ENCODE measurements at regions not wholly inside any gene's neighbourhood (a gene's known extent, or its start where the extent isn't known, plus 50 kb on each side); places are given as distances from the start of the nearest gene placed in this dataset.

DNA sequence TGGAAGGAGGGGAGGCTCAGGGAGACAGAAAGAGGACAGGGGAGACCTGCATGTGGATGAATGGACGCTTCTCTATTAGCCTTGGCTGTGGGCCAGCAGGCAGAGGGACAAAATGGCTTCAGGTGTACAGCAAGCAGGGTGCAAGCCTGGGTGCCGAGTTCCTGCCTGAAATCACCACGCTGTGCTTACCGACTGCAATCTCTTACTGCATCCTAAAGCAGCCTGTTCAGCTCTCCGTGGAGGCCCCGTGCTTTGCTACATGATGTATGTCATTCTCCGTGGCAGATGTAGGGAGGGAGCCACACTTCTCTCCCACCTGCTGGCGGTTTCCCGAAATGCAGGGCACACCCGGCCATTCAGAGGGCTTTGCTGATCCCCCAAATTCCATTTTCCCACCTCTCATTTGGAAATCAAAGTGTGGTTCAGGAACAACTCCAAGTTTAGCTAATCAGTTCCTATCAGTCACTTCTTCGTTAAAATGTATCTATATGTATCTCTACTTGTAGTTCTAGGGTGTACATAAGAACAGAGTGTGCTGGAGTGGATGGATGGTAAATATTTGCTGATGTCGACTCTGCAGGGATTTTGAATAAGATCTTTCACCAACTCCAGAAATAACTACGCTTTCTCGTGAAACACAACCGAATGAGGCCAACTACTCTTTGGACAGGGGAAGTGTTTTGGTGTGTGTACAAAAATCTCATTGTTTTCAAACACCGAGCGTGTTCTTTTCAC lies 122.3 kb upstream of the BACE2 start:
- DNase-seq (ENCODE audit: low spot score): peak; percentile 23

DNA sequence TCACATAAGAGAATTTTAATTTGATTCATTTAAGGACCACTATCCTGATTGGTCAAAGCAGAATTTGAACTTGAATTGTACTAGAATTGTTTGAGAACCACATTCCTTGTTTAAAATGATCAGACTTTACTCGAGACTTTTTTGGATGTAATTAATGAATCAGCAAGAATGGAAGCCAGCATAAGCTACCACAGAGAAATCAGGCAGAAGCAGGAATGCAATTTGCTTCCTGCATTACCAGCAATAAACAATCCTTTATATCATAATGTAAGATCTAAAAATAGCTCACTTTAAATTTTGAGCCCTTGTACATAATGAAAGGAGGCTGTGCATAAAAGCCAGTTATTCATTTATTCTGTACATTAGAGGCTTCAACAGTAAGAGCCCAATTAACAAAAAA lies 119.8 kb upstream of the BACE2 start:
- DNase-seq (ENCODE audit: low spot score): no peak

DNA sequence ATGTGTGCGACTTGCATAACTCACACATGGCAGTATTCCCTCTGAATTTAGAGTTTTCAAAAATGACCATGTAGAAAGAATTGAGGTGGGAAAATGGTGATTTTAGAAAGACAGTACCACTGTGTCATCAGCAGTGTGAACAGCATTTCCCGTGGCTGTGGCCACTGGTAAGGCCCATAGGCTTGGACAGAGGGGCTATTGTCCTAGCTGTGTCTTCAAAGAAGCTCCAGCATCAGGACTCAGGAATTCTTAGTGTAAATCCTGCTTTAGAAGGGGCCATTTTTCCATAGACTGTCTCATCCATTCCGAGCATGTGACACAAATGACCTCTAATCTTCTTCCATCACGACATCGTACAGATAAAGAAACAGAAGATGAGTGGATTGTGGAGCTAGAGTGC lies 119.3 kb upstream of the BACE2 start:
- no peak for DNase-seq (ENCODE audit: low spot score)

DNA sequence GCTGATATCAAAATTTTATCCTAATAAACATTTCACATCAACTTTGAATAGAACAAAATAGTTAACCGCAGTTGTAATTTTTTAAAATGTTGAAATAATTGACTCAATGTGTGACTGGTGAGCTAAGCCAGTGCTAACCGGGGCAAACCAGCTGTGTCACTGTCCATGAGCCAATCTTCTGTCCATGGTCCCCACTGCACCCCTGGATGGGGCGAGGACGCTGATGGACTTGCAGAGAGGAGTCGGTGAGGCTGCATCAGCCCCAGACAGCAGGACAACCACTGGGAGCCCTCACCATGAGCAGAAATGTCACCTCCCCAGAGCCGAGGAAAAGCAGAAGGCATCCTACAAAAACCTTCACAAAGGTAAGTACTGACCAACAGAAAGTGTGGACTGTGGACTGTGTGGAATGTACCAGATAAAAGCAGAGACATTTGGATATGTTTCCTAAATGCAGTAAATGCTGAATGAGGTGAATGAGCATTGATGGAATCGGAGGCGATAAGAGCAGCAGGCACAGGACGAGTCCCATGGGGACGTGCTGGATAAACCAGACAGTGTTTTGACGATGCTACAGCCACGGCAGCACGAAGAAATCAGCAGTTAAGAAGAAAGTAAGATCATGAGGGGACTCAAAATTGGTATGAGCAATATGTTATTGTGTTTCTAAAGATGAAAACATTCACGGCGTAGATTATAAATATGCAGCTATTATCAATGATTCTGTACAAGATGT lies 115.0 kb upstream of the BACE2 start:
- no peak for DNase-seq (ENCODE audit: low spot score)

DNA sequence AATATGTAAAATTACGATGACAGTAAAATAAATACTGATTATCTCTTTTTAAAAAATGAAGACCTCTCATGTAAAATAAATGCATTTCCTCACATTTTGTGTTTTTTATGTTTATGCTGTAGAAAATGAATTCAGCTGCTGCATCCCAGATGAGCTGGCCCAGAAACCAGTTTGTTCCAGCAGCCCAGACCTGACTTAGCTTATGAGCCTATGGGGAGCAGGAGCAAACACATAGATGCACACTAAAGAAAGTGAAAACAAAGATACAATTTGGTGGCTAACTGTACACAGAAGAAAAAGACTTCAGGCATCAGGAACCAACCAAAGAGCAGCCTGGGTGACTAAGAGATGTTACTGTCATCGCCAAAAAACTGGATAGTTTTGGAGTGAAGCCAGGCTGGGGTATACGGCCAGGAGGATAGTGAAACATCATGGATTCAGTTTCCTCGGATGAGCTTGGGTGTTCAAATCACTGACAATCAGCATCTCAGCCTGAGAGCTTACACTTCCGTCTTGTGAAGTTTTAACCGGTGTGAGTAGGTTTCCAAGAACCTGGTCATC lies 113.9 kb upstream of the BACE2 start:
- no peak for DNase-seq (ENCODE audit: low spot score)

DNA sequence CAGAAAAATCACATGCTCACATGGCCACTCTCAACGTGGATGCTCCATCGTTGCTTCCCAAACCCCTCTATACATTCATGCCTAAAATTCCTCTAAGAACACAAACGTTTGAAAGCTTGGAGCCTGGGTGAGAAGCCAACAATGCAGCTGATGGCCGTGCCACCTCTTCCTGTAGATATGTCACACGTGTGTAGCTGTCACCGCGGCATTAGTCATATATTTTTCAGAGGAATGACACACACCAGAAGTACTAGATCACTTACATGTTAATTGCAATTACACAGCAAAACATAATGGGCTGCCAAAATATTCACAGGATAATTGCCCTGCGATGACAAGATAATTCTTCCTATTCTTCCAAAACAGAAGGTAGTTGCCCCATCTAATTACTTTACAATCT lies 112.7 kb upstream of the BACE2 start:
- DNase-seq (ENCODE audit: low spot score): no peak

DNA sequence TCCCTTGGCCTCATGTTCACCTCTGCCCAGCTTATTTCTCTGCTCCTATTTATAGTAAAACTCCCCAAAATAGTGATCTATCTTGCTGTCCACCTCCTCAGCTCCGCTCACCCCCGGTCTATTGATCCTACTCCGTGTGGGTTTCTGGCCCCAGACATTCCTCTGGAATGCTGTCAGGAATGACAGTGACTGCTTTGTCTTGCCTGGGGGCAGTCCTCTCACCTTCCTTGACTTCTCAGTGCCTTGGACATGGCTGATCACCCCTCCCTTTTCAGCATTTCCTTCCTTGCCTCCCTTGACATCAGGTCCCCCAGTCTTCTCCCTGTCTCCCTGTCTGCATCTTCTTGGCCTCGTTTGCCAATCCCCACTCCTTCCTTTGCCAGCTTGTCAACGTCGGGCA lies 108.1 kb upstream of the BACE2 start:
- DNase-seq (ENCODE audit: low spot score): no peak

DNA sequence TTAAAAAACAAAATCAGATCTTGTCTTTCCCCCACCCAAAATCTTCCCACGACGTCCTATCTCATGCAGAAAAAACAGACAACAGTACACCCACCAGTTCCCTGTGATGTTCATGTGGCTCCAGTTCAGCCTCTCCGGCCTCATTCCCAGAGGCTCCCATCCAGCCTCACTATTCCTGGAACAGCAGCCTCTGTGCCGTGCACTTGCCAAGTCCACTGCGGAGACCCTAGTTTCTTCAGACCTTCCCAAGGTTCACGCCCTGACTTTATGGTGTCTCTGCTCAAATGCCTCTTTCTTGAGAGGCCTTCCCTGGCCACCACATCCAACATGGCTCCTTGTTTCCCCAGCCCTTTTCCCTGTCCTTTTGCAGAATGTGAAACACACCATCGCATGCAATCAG lies 106.3 kb upstream of the BACE2 start:
- DNase-seq (ENCODE audit: low spot score): no peak

DNA sequence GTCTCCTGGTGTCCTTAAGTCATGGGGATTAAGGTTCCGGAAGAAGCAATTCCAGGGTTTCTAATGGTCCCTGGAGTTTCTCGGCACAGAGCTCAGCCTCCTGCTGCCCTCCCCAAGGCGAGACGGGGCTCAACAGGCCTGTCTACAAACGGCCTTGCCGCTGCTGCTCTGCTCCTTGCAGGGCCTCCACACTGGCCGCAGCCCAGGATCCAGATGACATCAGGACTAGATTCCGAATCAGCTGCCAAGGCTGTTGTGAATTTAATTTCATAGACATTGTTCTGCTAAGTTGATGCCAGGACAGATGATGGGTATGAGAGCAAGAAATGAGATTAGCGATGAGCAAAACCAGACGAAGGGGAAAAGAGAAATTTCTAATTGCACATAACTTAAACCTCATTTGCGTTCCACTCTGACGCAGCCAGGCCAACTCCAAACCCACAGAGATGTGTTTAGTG lies 103.6 kb upstream of the BACE2 start:
- peak; percentile 14 for DNase-seq (ENCODE audit: low spot score)

DNA sequence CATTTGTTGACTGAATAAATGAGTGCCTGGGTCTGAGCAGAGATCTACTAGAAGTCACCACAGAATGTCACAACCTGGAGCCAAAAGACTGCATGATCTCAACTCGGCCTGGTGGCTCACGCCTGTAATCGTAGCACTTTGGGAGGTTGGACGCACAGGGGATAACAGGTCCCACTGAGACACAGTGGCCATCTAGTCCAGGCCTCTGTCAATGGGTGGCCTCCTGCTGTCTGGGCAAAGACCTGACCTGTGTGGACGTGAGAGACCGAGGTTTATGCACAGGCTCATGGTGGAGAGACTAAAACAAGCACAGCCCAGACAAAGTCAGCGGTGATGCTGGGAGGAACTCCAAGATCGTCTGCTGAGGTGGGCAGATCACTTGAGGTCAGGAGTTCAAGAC lies 103.0 kb upstream of the BACE2 start:
- no peak for DNase-seq (ENCODE audit: low spot score)

DNA sequence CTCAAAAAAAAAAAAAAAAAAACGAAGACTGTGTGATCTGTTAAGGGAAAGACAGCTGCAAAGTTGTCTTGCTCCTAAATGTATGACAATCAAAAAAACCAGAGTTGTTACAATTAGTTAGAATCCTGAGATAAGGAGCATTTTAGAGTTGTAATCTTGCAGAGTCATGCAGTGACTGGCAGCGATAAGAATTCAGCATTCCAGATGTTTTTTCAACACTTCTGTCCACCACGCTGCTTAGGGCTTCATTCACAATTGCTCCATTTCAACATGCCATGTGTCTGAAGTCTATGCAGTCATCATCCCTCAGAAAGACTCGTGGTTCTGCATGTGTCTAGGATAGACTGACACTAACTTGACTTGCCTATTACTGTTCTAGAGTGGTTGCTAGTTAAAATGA lies 102.4 kb upstream of the BACE2 start:
- DNase-seq (ENCODE audit: low spot score): no peak

DNA sequence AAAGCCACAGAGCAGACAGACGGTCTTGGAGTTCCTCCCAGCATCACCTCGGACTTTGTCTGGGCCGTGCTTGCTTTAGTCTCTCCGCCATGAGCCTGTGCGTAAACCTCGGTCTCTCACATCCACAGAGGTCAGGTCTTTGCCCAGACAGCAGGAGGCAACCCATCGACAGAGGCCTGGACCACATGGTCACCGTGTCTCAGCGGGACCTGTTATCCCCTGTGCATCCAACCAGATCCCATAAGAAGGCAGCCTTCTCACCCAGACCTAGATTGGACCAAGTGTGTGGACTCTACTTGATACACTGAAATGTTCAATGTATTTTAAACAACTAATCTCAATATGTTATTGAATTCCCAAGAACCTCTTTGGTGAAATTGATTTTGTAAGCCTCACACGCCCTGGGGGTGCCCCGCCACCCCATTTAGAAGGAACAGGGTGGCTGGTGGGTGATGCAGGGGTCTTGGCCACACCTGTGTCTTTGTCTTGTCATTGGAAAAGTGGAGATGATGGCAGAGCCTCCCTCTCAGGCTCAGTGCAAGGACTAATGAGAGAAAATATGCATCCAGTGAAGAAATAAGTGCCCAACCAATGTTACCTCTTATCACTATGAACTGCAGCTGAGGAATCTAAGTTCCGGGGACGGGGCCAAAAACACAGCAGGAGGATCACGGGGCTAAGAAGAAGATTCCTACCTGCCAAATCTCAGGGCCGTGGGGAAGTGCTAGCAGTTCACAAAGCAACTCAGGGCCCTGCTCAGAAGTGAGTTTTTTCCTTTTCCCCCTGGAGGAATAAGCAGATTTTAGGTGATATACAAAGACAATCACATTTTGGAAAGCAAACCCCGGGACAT lies 101.6 kb upstream of the BACE2 start:
- DNase-seq (ENCODE audit: low spot score): no peak

DNA sequence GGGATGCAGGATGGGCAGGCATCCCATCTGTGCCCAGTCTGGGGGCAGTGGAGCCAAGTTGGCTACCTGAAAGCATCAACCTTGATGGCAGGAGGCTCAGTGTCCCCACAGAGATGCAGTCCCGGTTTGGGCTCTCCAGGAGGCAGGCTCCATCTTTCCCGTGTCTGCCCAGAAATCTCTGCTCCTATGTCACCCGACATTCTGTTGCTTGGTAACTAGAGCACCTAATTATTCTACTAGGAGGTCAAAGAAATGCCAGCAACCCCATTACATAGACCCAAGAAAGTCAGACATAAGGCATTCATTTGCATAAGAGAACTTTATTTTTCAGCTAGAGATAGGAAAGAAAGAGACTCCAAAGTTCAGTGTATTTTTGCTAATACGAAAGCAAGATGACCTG lies 100.3 kb upstream of the BACE2 start:
- DNase-seq (ENCODE audit: low spot score): no peak

DNA sequence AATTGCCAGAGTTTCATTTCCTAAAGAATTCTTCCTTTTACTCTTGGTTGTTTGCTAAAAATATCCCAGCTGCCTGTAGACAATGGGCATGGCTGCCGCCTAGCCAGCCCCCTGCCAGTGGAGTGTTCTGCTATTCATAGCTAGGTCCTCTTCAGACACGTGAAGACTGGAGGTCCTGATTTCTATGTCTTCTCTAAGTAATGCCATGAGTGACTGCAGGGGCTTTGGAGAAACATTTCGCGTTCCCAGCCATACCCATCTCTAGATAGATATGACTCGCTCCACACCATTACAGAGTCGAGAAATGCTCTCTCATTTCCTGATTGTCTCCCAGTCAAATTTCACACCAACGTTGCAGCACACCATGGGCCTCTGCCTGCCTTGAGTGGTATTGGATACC lies 99.5 kb upstream of the BACE2 start:
- peak; percentile 70 for DNase-seq (ENCODE audit: low spot score)

DNA sequence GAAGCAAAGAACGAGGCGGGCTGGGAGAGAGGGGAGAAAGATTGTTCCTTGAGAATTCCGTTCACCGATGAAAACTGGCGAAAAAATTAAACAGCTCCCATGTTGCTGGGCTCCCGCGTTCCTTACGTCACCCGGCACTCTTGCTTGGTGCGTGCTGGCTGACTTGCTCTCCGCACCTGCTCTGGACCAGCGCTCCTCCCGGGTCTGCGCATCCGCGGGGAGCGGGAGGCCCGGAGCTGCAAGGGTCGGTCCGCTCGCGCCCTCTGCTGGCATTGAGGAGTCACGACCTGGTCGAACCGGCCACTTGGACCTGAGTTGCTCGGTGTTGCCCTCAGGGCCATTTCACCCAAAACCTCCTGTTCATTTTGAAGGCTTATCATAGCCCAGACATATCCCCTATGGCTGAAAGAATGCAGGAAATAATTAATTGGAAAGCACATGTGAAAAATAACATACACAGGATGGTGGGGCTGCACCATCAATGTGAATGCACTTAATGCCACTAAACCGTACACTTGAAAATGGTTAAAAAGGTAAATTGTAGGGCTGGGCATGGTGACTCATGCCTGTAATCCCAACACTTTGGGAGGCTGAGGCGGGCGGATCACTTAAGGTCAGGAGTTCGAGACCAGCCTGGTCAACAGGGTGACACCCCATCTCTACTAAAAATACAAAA lies 98.9 kb upstream of the BACE2 start:
- peak; percentile 93 for DNase-seq (ENCODE audit: low spot score)

DNA sequence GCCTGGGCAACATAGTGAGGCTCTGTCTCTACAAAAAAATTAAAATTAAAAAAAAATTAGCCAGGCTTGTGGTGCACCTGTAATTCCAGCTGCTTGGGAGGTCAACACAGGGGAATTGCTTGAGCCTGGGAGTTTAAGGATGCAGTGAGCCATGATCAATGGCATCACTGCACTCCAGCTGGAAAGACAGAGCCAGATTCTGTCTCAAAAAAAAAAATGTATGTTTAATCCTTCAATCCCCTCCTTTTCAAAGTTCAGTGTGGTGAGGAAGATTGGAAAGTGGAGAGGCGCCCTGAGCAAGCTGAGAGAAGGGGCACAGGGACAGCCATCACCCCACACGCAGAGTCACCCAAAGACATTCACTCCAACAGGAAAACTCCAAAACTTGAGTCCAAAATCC lies 97.7 kb upstream of the BACE2 start:
- no peak for DNase-seq (ENCODE audit: low spot score)

DNA sequence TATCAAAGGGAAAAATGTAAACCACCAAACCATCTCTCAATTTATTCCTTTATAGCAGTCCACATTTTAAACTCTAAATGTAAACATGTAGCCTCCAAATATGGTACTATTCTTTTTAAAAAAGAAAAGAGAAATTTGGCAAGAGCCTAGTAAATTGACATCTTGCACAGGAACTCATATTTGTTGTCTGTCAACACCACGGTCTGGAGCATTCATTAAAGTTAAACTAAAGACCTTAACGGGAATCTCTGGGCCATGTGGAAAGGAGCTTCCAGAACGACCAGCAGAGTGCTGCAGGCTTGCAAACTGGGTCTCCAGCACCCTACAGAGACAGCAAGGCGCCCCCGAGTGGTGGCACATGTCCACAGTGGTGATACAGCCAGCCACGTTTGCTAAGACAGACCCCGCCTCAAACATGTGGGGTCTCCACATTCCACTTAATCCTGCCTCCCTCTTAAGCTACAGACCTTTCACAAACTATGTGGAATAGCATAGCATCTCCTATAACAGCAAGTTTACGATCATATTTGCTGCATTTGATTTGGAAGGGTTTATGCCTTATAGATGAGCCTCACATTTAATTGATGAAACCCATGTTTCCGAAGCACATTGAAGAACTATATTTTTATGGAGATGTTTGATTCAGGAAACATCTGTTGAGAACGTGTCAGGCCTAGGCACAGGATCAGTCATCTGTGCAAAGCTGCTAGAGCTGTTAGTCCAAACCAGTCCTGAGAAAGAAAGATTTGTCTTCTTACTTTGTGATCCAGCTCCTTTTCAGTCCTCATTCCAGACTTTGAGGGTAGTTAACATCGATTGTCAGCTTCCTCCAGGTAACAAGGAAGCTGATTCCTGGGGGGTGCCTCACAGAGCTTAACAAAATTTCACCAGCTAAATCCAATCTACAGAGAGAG lies 96.4 kb upstream of the BACE2 start:
- DNase-seq (ENCODE audit: low spot score): no peak

DNA sequence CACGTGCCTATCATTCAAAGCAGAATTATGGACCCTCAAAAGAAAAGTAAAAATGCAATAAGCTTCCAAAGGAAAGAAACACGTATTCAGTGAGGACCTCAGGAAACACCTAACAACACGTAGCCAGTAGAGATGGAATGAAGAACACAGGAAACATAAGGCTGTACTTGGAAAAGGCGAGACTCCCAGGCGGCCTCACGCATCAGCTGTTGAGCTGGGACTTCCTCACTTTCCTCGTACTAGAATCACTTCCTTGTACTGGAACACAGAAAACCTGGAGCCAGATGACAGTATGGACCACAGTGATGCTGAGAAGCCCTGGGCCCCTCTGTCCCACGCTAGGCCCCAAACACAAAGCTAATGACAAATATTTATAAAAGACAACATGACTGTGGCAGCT lies 94.4 kb upstream of the BACE2 start:
- DNase-seq (ENCODE audit: low spot score): no peak

DNA sequence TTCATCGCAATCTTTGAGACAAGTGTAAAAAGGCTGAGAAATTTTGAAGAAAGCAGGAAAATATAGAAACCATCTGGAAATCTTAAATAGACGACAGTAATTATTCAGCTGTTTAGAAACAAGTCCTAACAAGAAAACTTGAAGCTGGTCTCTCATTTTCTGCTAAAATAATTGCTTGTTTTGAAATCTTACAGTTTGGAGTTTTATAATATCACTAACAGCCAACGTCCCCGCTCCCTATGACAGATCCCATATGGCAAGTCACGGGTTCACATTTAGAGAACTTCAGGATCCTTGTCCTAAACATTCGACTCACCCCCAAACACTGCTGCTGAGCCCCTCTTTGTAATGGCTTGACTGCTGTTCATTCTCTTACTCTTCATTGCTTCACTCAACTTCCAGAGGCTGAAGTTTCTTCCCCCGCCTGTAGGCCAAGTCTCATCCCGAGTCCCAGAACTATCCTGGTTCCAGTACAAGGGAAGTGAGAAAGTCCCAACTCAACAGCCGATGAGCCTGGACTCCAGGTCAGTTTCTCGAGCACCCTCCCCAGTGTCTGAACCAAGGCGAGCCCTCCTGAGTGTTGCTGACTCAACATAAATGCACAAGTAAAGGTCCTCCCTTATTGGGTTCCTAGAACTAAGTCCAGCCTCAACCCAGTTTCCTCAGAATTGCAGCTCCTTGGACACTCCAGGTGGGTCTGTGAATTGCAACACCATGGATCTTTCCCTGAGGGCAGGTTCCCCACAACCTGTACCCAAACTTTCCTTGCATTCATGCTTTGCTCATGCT lies 93.4 kb upstream of the BACE2 start:
- DNase-seq (ENCODE audit: low spot score): no peak

DNA sequence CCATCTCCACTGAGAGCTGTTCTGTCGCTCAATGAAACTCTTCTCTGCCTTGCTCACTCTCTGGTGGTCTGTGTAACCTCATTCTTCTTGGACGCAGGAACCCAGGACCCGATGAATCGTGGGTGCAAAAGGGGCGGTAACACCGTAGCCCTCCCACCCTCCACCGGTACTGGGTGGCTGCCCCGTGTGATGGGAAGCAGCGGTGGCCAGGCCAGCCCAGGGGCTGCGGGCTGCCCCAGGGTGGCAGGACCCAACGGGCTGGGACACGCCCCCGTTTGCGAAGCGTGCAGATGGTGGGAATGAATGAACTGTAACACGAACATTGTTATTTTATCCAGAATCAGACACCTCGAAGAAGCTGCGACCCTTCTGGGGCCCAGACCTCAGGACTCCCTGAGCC lies 92.3 kb upstream of the BACE2 start:
- DNase-seq (ENCODE audit: low spot score): no peak

Data from Ammon's horn (tissue), 1 donor.